ENCODE measurements at regions not wholly inside any gene's neighbourhood (a gene's known extent, or its start where the extent isn't known, plus 50 kb on each side); places are given as distances from the start of the nearest gene placed in this dataset.
"Not testable (repeated sequence)": the region's sequence is repeated elsewhere in the genome, so short reads cannot be mapped to it uniquely, and the experiment has no call there.

DNA sequence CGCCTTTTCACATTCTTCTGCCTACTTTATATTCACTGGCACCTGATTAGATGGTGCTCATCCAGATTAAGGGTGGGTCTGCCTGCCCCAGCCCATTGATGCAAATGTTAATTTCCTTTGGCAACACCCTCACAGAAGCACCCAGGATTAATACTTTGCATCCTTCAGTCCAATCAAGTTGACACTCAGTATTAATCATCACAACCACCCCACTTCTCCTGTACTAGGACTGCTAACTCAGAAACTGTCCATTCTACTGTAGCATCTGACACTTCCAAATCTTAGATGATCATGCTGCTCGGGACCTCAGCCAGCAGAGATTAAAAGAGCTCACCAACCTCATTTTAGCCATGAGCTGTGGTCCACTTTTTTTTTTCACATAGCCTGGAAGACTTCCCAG, 268.5 kb downstream of the SATB2 start:
- no peak for DNase-seq
- no peaks in the 10 kb centered on the region for H3K36me3 ChIP-seq
- H3K9me3 ChIP-seq, result no peaks in the 10 kb centered on the region
- no peaks in the 10 kb centered on the region for H3K27me3 ChIP-seq
- no peak for ATAC-seq
- H3K4me3 ChIP-seq, result no peak overlapping the region
- H3K4me1 ChIP-seq, result no peaks in the 10 kb centered on the region
- intact Hi-C loops (cut with DNase I; ENCODE audit: low total_unique reads), result no loop called here
- no peak overlapping the region for H3K27ac ChIP-seq
- in situ Hi-C loops (cut with MboI; ENCODE audit: low sequenced_read_pairs in 4 of 4), result no loop called here
- TF ChIP-seq POLR2A (IDR thresholded peaks at IDR 0.05), result no peak
- TF ChIP-seq, protein P1, sequence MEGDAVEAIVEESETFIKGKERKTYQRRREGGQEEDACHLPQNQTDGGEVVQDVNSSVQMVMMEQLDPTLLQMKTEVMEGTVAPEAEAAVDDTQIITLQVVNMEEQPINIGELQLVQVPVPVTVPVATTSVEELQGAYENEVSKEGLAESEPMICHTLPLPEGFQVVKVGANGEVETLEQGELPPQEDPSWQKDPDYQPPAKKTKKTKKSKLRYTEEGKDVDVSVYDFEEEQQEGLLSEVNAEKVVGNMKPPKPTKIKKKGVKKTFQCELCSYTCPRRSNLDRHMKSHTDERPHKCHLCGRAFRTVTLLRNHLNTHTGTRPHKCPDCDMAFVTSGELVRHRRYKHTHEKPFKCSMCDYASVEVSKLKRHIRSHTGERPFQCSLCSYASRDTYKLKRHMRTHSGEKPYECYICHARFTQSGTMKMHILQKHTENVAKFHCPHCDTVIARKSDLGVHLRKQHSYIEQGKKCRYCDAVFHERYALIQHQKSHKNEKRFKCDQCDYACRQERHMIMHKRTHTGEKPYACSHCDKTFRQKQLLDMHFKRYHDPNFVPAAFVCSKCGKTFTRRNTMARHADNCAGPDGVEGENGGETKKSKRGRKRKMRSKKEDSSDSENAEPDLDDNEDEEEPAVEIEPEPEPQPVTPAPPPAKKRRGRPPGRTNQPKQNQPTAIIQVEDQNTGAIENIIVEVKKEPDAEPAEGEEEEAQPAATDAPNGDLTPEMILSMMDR (IDR thresholded peaks at IDR 0.05 in 4 of 5, conservative IDR thresholded peaks at IDR 0.05 in 1 of 5), result no peak

DNA sequence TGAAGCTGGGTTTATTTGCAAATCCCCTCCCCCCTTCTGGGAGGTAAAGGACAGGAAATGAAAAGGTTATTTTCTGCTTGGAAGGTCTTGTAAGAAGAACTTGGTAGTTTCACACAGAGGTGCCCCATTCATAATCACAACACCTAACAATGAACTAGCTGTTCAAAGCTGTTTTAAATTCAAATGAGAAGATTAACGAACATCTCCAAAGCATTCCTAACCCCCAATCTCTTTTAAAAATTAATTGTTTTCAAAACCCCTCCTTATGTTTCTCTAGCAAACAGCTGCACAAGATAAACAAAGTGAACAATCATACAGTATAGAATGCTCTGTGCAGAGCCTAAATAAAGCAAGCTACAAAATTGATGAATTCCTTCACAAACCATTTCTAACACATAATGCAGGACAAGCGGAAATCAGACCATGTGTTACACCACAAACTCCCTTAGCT, 271.4 kb downstream of the SATB2 start:
- in situ Hi-C loops (cut with MboI; ENCODE audit: low sequenced_read_pairs in 4 of 4) (no loop called here), intact Hi-C loops (cut with DNase I; ENCODE audit: low total_unique reads) (no loop called here)
- no peaks in the 10 kb centered on the region for H3K27me3 ChIP-seq

DNA sequence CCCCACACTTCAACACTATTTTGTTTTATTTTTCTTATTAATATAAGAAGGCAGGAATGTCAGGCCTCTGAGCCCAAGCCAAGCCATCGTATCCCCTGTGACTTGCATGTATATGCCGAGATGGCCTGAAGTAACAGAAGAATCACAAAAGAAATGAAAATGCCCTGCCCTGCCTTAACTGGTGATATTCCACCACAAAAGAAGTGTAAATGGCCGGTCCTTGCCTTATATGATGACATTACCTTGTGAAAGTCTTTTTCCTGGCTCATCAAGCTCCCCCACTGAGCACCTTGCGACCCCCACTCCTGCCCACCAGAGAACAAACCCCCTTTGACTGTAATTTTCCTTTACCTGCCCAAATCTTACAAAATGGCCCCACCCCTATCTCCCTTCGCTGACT, 272.6 kb downstream of the SATB2 start:
- intact Hi-C loops (cut with DNase I; ENCODE audit: low total_unique reads); H3K4me1 ChIP-seq; H3K4me3 ChIP-seq; H3K9me3 ChIP-seq; ATAC-seq; H3K27me3 ChIP-seq; H3K36me3 ChIP-seq; DNase-seq; H3K27ac ChIP-seq; in situ Hi-C loops (cut with MboI; ENCODE audit: low sequenced_read_pairs in 4 of 4): not testable (repeated sequence)

More for the DNA sequence above, 271.4 kb downstream of the SATB2 start:
- H3K36me3 ChIP-seq, result no peaks in the 10 kb centered on the region
- no peaks in the 10 kb centered on the region for H3K4me1 ChIP-seq
- no peak overlapping the region for H3K27ac ChIP-seq
- H3K9me3 ChIP-seq, result no peaks in the 10 kb centered on the region
- H3K4me3 ChIP-seq, result no peak overlapping the region
- DNase-seq (no peak), ATAC-seq (no peak)
- no peak for TF ChIP-seq POLR2A (IDR thresholded peaks at IDR 0.05)
- TF ChIP-seq, protein P1 (IDR thresholded peaks at IDR 0.05 in 4 of 5, conservative IDR thresholded peaks at IDR 0.05 in 1 of 5), result no peak

DNA sequence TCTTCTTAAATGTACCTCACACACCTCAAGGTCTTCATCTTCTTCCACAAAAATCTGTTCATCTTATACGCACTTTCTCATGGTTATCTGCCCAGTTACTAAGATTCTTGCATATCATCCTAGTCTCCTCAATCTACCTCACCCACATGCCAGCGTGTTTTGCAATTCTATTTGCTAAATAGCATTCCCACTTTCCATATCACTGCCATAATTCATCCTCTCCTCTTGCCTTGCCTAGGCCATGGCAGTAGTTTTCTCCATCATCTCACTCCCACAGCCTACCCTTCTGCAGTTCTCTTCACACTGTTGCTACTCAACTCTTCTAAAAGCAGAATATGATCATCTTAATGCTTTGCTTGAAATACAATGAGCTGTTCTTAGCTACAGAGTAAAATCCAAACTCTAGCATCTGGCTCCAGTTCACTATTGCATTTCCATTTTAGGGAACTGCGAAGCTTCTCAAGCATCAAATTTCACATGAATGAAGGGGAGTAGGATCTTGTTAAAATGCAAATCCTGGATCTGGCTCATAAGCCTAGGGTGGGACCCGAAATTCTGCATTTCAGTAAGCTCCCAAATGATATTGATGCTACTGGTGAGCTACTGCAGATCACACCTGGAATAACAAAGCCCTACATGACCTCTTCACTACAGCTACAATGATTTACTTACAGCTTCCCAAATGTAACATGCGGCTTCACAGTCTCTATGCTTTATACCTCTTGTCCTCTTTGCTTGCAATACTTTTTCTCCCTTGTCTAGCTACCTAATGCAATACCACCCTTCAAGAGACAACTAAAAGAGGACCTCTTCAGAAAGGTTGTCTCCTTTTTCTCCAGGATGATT, 293.9 kb downstream of the SATB2 start:
- Histone ChIP-seq H3K9me3 (no peaks in the 10 kb centered on the region), H3K27me3 (no peaks in the 10 kb centered on the region), H3K27ac (no peak overlapping the region), H3K4me3 (no peak overlapping the region), H3K4me1 (no peaks in the 10 kb centered on the region), H3K36me3 (no peaks in the 10 kb centered on the region)
- in situ Hi-C loops (cut with MboI; ENCODE audit: low sequenced_read_pairs in 4 of 4), result no loop called here
- intact Hi-C loops (cut with DNase I; ENCODE audit: low total_unique reads), result no loop called here
- no peak for TF ChIP-seq POLR2A (IDR thresholded peaks at IDR 0.05)
- TF ChIP-seq, protein P1 (IDR thresholded peaks at IDR 0.05 in 4 of 5, conservative IDR thresholded peaks at IDR 0.05 in 1 of 5), result no peak
- ATAC-seq (no peak), DNase-seq (no peak)

DNA sequence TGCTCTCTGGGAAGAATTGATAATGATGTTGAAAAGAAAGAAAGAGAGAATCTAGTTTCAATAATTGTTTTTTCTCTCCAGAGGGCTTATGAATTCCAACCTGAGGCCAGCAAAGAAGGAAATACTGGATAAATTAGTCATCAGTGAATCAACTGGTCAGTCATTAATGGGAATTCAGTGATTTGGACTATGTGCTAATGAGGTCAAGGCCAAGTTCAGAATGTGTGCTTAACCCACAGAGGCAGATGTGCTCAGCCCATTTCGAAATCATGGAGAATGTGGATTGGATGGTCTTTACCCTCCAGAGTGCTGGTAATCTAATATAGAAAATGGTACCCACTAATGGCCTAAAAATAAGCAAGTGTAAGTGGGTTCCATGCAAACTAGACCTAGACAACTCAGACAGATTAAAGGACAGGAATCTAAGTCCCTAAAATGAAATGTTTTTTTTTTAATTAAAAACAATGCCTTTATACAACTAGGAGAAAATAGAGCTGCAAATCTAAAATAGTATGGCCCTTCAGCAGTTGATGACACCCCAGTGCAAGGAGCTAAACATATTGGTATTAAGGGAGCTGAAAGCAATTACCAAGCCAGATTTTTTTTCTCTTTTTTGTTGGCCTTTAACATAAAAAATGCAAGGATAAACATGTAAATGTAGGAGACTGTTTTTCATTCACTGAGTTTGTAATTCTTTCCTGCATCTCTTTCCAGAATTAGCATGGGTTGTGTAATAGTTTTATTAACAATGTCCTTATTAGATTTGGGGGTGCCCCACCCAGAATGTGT, 296.9 kb downstream of the SATB2 start:
- no peak for DNase-seq
- Histone ChIP-seq H3K27ac (no peak overlapping the region), H3K4me3 (no peak overlapping the region), H3K9me3 (no peaks in the 10 kb centered on the region), H3K36me3 (no peaks in the 10 kb centered on the region), H3K27me3 (no peaks in the 10 kb centered on the region), H3K4me1 (no peaks in the 10 kb centered on the region)
- ATAC-seq, result peak in 1 of 2 donors; percentile 26
- intact Hi-C loops (cut with DNase I; ENCODE audit: low total_unique reads) (no loop called here), in situ Hi-C loops (cut with MboI; ENCODE audit: low sequenced_read_pairs in 4 of 4) (no loop called here)
- TF ChIP-seq, protein P1 (IDR thresholded peaks at IDR 0.05 in 4 of 5, conservative IDR thresholded peaks at IDR 0.05 in 1 of 5), result no peak
- TF ChIP-seq POLR2A (IDR thresholded peaks at IDR 0.05), result no peak

Measured in gastrocnemius medialis (tissue), 4 donors.